IMR-90 (cell line): ENCODE measurements at regions not wholly inside any gene's neighbourhood (a gene's known extent, or its start where the extent isn't known, plus 50 kb on each side); places are given as distances from the start of the nearest gene placed in this dataset.

Experiments
- ATAC-seq: fragments of 200-7000 bp; cut with Tn5 transposase; 2 replicates; pipeline ENCODE4 v1.9.1; 2020; ENCODE audit warnings: low read depth, mild to moderate bottlenecking, moderate library complexity
- BruUV-seq: library from RNA; stranded (reverse); fragments of 400-500 nt; replicated peaks from 2 replicates; lab custom pipeline; 2021; lab: Mats Ljungman, UMichigan
- CTCF ChIA-PET: fragments of 300-600 bp; formaldehyde crosslinking; extraction: SDS; loops from one replicate; lab custom pipeline; 2021; ENCODE audit warnings: antibody characterized with exemption; lab: Yijun Ruan, JAX
- POLR2A ChIA-PET: fragments of 300-600 bp; sonication (Branson Sonifier 250); formaldehyde crosslinking; loops from one replicate; lab custom pipeline; 2022; ENCODE audit warnings: antibody characterized with exemption; ENCODE audit not compliant: unreplicated experiment; lab: Charles Lee
- DNase-seq: peaks from one replicate; pipeline ENCODE4 v3.0.0; 2013
- H2AFZ ChIP-seq: replicated peaks from 2 replicates; pipeline ENCODE3; 2013; ENCODE audit warnings: low read length, mild to moderate bottlenecking; ENCODE audit not compliant: poor library complexity
- H2AK5ac ChIP-seq: 2 replicates; pipeline ENCODE4 v1.6.1; 2013; ENCODE audit warnings: low read depth, low read length, inconsistent platforms
- H2AK9ac ChIP-seq: replicated peaks from 2 replicates; pipeline ENCODE3; 2013; ENCODE audit warnings: mild to moderate bottlenecking, low read depth, low read length, moderate library complexity; ENCODE audit not compliant: poor library complexity
- H2BK120ac ChIP-seq: 2 replicates; pipeline ENCODE4 v1.6.1; 2013; ENCODE audit warnings: low read depth, low read length, inconsistent platforms
- H2BK15ac ChIP-seq: 3 replicates; pipeline ENCODE4 v1.6.1; 2013; ENCODE audit warnings: low read depth, low read length, inconsistent platforms
- H2BK20ac ChIP-seq: 2 replicates; pipeline ENCODE4 v1.6.1; 2013; ENCODE audit warnings: low read depth, mild to moderate bottlenecking, inconsistent platforms, low read length, moderate library complexity
- H2BK5ac ChIP-seq: 2 replicates; pipeline ENCODE4 v1.6.1; 2013; ENCODE audit warnings: mild to moderate bottlenecking, low read depth, low read length, inconsistent platforms; ENCODE audit not compliant: poor library complexity, severe bottlenecking
- H3K14ac ChIP-seq: replicated peaks from 2 replicates; pipeline ENCODE4 v1.6.1; 2013; ENCODE audit warnings: low read depth, low read length, inconsistent platforms
- H3K18ac ChIP-seq: 2 replicates; pipeline ENCODE4 v1.6.1; 2013; ENCODE audit warnings: low read depth, low read length, control low read depth
- H3K23ac ChIP-seq: 2 replicates; pipeline ENCODE4 v1.6.1; 2013; ENCODE audit warnings: low read depth, low read length, inconsistent platforms
- H3K27ac ChIP-seq: 2 replicates; pipeline ENCODE4 v1.5.1; 2013; ENCODE audit warnings: mild to moderate bottlenecking, control low read depth, low read length; ENCODE audit not compliant: insufficient read depth
- H3K27me3 ChIP-seq: 2 replicates; pipeline ENCODE4 v1.6.1; 2013; ENCODE audit warnings: low read length; ENCODE audit not compliant: control insufficient read depth, insufficient read depth
- H3K36me3 ChIP-seq: 2 replicates; pipeline ENCODE4 v1.6.1; 2013; ENCODE audit warnings: low read length, mixed read lengths; ENCODE audit not compliant: control insufficient read depth, insufficient read depth
- H3K4ac ChIP-seq: 2 replicates; pipeline ENCODE4 v1.6.1; 2013; ENCODE audit warnings: low read depth, low read length, inconsistent platforms
- H3K4me1 ChIP-seq: 2 replicates; pipeline ENCODE4 v1.6.1; 2013; ENCODE audit warnings: low read length, mixed read lengths; ENCODE audit not compliant: control insufficient read depth, insufficient read depth
- H3K4me2 ChIP-seq: 2 replicates; pipeline ENCODE4 v1.6.1; 2013; ENCODE audit warnings: low read depth, mild to moderate bottlenecking, control low read depth, low read length, moderate library complexity
- H3K4me3 ChIP-seq: 2 replicates; pipeline ENCODE4 v1.5.1; 2013; ENCODE audit warnings: low read depth, mild to moderate bottlenecking, control low read depth, low read length, moderate library complexity; ENCODE audit not compliant: insufficient read depth
- H3K56ac ChIP-seq: 2 replicates; pipeline ENCODE4 v1.6.1; 2013; ENCODE audit warnings: low read length, inconsistent platforms; ENCODE audit not compliant: insufficient read depth; ENCODE audit errors: extremely low read depth
- H3K79me1 ChIP-seq, 2 experiments: 2 replicates each; pipeline ENCODE4 v1.6.1; 2013; ENCODE audit warnings: low read length in 2 of 2, inconsistent platforms in 1 of 2, low read depth in 1 of 2
- H3K9ac ChIP-seq: 2 replicates; pipeline ENCODE4 v1.6.1; 2013; ENCODE audit warnings: low read depth, low read length, control low read depth
- H3K9me1 ChIP-seq: 2 replicates; pipeline ENCODE4 v1.6.1; 2013; ENCODE audit warnings: low read length, inconsistent platforms; ENCODE audit not compliant: insufficient read depth
- H3K9me3 ChIP-seq: 2 replicates; pipeline ENCODE4 v1.6.1; 2013; ENCODE audit warnings: low read length; ENCODE audit not compliant: control insufficient read depth, insufficient read depth
- H4K20me1 ChIP-seq: 2 replicates; pipeline ENCODE4 v1.6.1; 2013; ENCODE audit warnings: low read length, inconsistent platforms; ENCODE audit not compliant: insufficient read depth
- H4K5ac ChIP-seq: 2 replicates; pipeline ENCODE4 v1.6.1; 2013; ENCODE audit warnings: mild to moderate bottlenecking, low read depth, low read length, control low read depth
- H4K8ac ChIP-seq, 2 experiments: 2 replicates each; pipeline ENCODE4 v1.6.1; 2013; ENCODE audit warnings: low read depth in 2 of 2, low read length in 2 of 2, control low read depth in 1 of 2, inconsistent platforms in 1 of 2
- H4K91ac ChIP-seq: 2 replicates; pipeline ENCODE4 v1.6.1; 2013; ENCODE audit warnings: low read depth, low read length, inconsistent platforms; ENCODE audit not compliant: insufficient read depth
- CEBPB ChIP-seq: IDR thresholded peaks from 2 replicates; pipeline ENCODE4 v1.6.1; 2012; ENCODE audit warnings: low read depth, low read length, improper control_type of control experiment
- CHD1 ChIP-seq: IDR thresholded peaks from 2 replicates; pipeline ENCODE4 v1.6.1; 2012; ENCODE audit warnings: low read depth, low read length, improper control_type of control experiment
- FOS ChIP-seq: fragments of 150-350 bp; IDR thresholded peaks from 2 replicates; pipeline ENCODE4 v1.6.1; 2016; ENCODE audit warnings: low read depth, low read length
- MAFK ChIP-seq: IDR thresholded peaks from 2 replicates; pipeline ENCODE4 v1.6.1; 2012; ENCODE audit warnings: low read depth, low read length, improper control_type of control experiment
- MAZ ChIP-seq: IDR thresholded peaks from 2 replicates; pipeline ENCODE4 v1.6.1; 2012; ENCODE audit warnings: low read depth, mild to moderate bottlenecking, low read length, improper control_type of control experiment, moderate library complexity, borderline replicate concordance
- MXI1 ChIP-seq: IDR thresholded peaks from 2 replicates; pipeline ENCODE4 v1.6.1; 2012; ENCODE audit warnings: low read depth, mild to moderate bottlenecking, low read length, moderate library complexity, borderline replicate concordance
- NFE2L2 ChIP-seq: fragments of 150-350 bp; IDR thresholded peaks from 2 replicates; pipeline ENCODE4 v1.6.1; 2016; ENCODE audit warnings: low read depth, mild to moderate bottlenecking, low read length
- POLR2A ChIP-seq: IDR thresholded peaks from 2 replicates; pipeline ENCODE4 v1.6.1; 2012; ENCODE audit warnings: mild to moderate bottlenecking, low read depth, low read length
- RAD21 ChIP-seq: IDR thresholded peaks from 2 replicates; pipeline ENCODE4 v1.6.1; 2012; ENCODE audit warnings: low read length, improper control_type of control experiment
- RCOR1 ChIP-seq: IDR thresholded peaks from 2 replicates; pipeline ENCODE4 v1.6.1; 2012; ENCODE audit warnings: mild to moderate bottlenecking, low read length, improper control_type of control experiment; ENCODE audit not compliant: insufficient replicate concordance
- RFX5 ChIP-seq: IDR thresholded peaks from 2 replicates; pipeline ENCODE4 v1.8.0; 2012; ENCODE audit warnings: low read depth, mild to moderate bottlenecking, low read length, moderate library complexity
- SMC3 ChIP-seq: fragments of 150-350 bp; IDR thresholded peaks from 2 replicates; pipeline ENCODE4 v1.6.1; 2016; ENCODE audit warnings: low read depth, mild to moderate bottlenecking, antibody characterized with exemption, low read length, moderate library complexity
- WGBS, 2 experiments: methylation state at CpG; one replicate each; pipeline versions ENCODE4 v1.1.5 to v1.1.7; 2013; ENCODE audit warnings: missing lambda C conversion rate in 2 of 2; ENCODE audit not compliant: insufficient read length in 1 of 2; ENCODE audit errors: extremely low coverage in 2 of 2; 5-methylcytosine and 5-hydroxymethylcytosine counted together
- dilution Hi-C: fragments of 300-500 bp; cut with HindIII; formaldehyde crosslinking; loops from one replicate; pipeline ENCODE4 v1.14.3; 2018; ENCODE audit warnings: low sequenced_read_pairs; ENCODE audit not compliant: unreplicated experiment
- in situ Hi-C: fragments of 300-500 bp; cut with MboI; formaldehyde crosslinking; loops from 3 replicates; pipeline ENCODE4 v1.14.3; 2019; ENCODE audit warnings: low sequenced_read_pairs, inconsistent platforms, mixed read lengths
- intact Hi-C: fragments of 100-400 bp; cut with micrococcal nuclease; formaldehyde crosslinking; loops from 2 replicates; pipeline ENCODE4 v1.10.0; 2022
- TF ChIP-seq, protein P1 (sequence below): fragments of 150-350 bp; IDR thresholded peaks from 2 replicates; pipeline ENCODE4 v1.6.1; 2017; ENCODE audit warnings: mild to moderate bottlenecking, antibody characterized with exemption, low read length, low read depth
- TF ChIP-seq, protein P2 (sequence below): fragments of 150-350 bp; IDR thresholded peaks from 2 replicates; pipeline ENCODE4 v1.6.1; 2016; ENCODE audit warnings: low read depth, mild to moderate bottlenecking, low read length, moderate library complexity, borderline replicate concordance

DNA sequence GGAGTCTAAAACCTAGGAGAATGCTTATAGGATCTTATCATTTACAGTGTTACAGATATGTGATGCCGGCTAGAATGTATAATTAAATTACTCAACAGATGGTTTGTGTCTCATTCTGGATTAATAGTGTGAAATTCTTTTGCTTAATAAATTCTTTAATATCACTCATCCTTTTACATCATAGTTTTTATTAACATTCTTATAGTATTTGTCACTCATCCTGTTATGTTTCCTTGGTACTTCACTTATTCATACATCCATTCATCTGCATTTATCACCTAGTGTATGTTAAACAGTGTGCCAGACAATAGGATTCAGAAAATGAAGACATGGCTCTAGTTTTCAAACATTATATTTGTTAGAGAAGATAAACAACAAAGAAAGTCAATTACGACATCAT lies 468.7 kb downstream of the FRK start:
- H3K79me1 ChIP-seq: no peaks in the 10 kb centered on the region
- H2BK120ac ChIP-seq: no peak overlapping the region
- dilution Hi-C loops: no loop called here
- no peaks in the 10 kb centered on the region for H3K27me3 ChIP-seq
- no peak overlapping the region for H3K14ac ChIP-seq
- H4K8ac ChIP-seq: peak overlapping the region in 1 of 2 experiments; percentile 85; a peak in 2 of 4 replicates
- H4K5ac ChIP-seq: no peak overlapping the region
- H2BK5ac ChIP-seq: no peak overlapping the region
- H2BK20ac ChIP-seq: no peak overlapping the region
- no peak overlapping the region for H4K91ac ChIP-seq
- intact Hi-C loops: no loop called here
- H2BK15ac ChIP-seq: no peak overlapping the region
- no CpG with 5 or more reads among the region's 2 CpGs for WGBS, 2 experiments
- in situ Hi-C loops: no loop called here
- ATAC-seq (peak; percentile 51), DNase-seq (peak; percentile 7)
- H2AK9ac ChIP-seq: no peak overlapping the region
- no peak overlapping the region for H2AK5ac ChIP-seq
- ChIA-PET CTCF (no interaction called here), POLR2A (no interaction called here)
- H4K20me1 ChIP-seq: no peaks in the 10 kb centered on the region
- no peak overlapping the region for H3K4me2 ChIP-seq
- H3K23ac ChIP-seq: no peak overlapping the region
- no peak overlapping the region for H3K18ac ChIP-seq
- no peak overlapping the region for H3K9ac ChIP-seq
- no peak overlapping the region for H3K4ac ChIP-seq
- BruUV-seq: no TSS peak
- no peak overlapping the region for H2AFZ ChIP-seq
- H3K27ac ChIP-seq: no peak overlapping the region
- no peaks in the 10 kb centered on the region for H3K9me3 ChIP-seq
- no peaks in the 10 kb centered on the region for H3K36me3 ChIP-seq
- no peaks in the 10 kb centered on the region for H3K9me1 ChIP-seq
- TF ChIP-seq FOS: no peak
- no peak for TF ChIP-seq RAD21
- no peak for TF ChIP-seq MXI1
- TF ChIP-seq, protein P1, sequence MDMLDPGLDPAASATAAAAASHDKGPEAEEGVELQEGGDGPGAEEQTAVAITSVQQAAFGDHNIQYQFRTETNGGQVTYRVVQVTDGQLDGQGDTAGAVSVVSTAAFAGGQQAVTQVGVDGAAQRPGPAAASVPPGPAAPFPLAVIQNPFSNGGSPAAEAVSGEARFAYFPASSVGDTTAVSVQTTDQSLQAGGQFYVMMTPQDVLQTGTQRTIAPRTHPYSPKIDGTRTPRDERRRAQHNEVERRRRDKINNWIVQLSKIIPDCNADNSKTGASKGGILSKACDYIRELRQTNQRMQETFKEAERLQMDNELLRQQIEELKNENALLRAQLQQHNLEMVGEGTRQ: no peak
- no peak for TF ChIP-seq RFX5
- no peak for TF ChIP-seq MAFK
- TF ChIP-seq CHD1: no peak
- TF ChIP-seq MAZ: no peak
- TF ChIP-seq, protein P2, sequence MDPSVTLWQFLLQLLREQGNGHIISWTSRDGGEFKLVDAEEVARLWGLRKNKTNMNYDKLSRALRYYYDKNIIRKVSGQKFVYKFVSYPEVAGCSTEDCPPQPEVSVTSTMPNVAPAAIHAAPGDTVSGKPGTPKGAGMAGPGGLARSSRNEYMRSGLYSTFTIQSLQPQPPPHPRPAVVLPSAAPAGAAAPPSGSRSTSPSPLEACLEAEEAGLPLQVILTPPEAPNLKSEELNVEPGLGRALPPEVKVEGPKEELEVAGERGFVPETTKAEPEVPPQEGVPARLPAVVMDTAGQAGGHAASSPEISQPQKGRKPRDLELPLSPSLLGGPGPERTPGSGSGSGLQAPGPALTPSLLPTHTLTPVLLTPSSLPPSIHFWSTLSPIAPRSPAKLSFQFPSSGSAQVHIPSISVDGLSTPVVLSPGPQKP: no peak
- no peak for TF ChIP-seq SMC3
- TF ChIP-seq CEBPB: no peak
- no peak for TF ChIP-seq NFE2L2
- TF ChIP-seq POLR2A: no peak
- no peak for TF ChIP-seq RCOR1
- H3K56ac ChIP-seq: no peak overlapping the region
- H3K4me1 ChIP-seq: no peaks in the 10 kb centered on the region
- no peak overlapping the region for H3K4me3 ChIP-seq
